ENCODE measurements at regions not wholly inside any gene's neighbourhood (a gene's known extent, or its start where the extent isn't known, plus 50 kb on each side); places are given as distances from the start of the nearest gene placed in this dataset.

- H3K9me3 ChIP-seq (ENCODE audit: control insufficient read depth in 1 of 2, insufficient read depth in 1 of 2, low read length in 2 of 2): peaks cover 0 to 17% of the 10 kb centered on the region in 2 experiments
- DNase-seq (no peak), ATAC-seq (ENCODE audit: poor library complexity) (no peak)
- H3K27me3 Mint-ChIP-seq: no peaks in the 10 kb centered on the region
- H3K36me3 Mint-ChIP-seq (ENCODE audit: low read depth): no peaks in the 10 kb centered on the region
- no peak for TF ChIP-seq CTCF (IDR thresholded peaks at IDR 0.05)
- intact Hi-C loops (cut with DNase I, micrococcal nuclease): no loop called here
- H3K36me3 ChIP-seq (ENCODE audit: insufficient read depth, low read length): no peaks in the 10 kb centered on the region
- no peak overlapping the region for H3K4me3 ChIP-seq (ENCODE audit: low read length)
- no peak overlapping the region for H3K4me3 Mint-ChIP-seq
- no peaks in the 10 kb centered on the region for H3K4me1 Mint-ChIP-seq (ENCODE audit: low read depth)
- ChIA-PET CTCF (no interaction called here), POLR2A (no interaction called here)
- H3K27me3 ChIP-seq (ENCODE audit: control insufficient read depth in 1 of 2, insufficient read depth in 2 of 2, low read length in 2 of 2): no peaks in the 10 kb centered on the region
- H3K27ac ChIP-seq (ENCODE audit: low read depth in 1 of 2, low read length in 2 of 2): no peak overlapping the region
- H3K27ac Mint-ChIP-seq: no peak overlapping the region
- peaks cover 10% of the 10 kb centered on the region for H3K9me3 Mint-ChIP-seq
- H3K4me1 ChIP-seq (ENCODE audit: insufficient read depth, low read length): no peaks in the 10 kb centered on the region
Observed at GRCh38 chr4:92253550-92253949, 50.2 kb upstream of the GRID2 start.

All from CD4-positive, alpha-beta T cell (primary cell).